Prostate gland (tissue), 2 donors: ENCODE measurements at regions not wholly inside any gene's neighbourhood (a gene's known extent, or its start where the extent isn't known, plus 50 kb on each side); places are given as distances from the start of the nearest gene placed in this dataset.

Source experiments
- DNase-seq: peaks from one replicate; pipeline ENCODE4 v3.0.0-alpha.2; 2019; ENCODE audit warnings: low spot score
- H3K27ac ChIP-seq, 2 donors: fragments of 200-600 bp; sonication (generic); 2 replicates each; pipeline ENCODE4 v1.5.1; 2017 to 2019
- H3K27me3 ChIP-seq: fragments of 200-600 bp; sonication (generic); replicated peaks from 2 replicates; pipeline ENCODE4 v1.5.1; 2019; ENCODE audit not compliant: insufficient read depth
- H3K36me3 ChIP-seq, 2 donors: fragments of 200-600 bp; sonication (generic); 1 replicate in 1 of 2; 2 replicates in 1 of 2; pipeline versions ENCODE4 v1.5.1 to v1.8.1; 2017 to 2019
- H3K4me1 ChIP-seq: fragments of 200-600 bp; sonication (generic); replicated peaks from 2 replicates; pipeline ENCODE4 v1.5.1; 2019
- H3K4me3 ChIP-seq, 2 donors: fragments of 200-600 bp; sonication (generic); 2 replicates each; pipeline ENCODE4 v1.5.1; 2017 to 2019
- H3K9me3 ChIP-seq: fragments of 200-600 bp; sonication (generic); 2 replicates; pipeline ENCODE4 v1.5.1; 2017
- CTCF ChIP-seq, 4 experiments: fragments of 200-600 bp in 2 of 4; fragments of 450-650 bp in 2 of 4; sonication (generic) in 2 of 4; IDR thresholded peaks; 1 replicate in 3 of 4; 2 replicates in 1 of 4; pipeline ENCODE4 v1.5.1; 2016 to 2019; ENCODE audit warnings: antibody characterized with exemption in 4 of 4, mild to moderate bottlenecking in 2 of 4, moderate library complexity in 2 of 4
- POLR2A ChIP-seq: fragments of 450-650 bp; IDR thresholded peaks from one replicate; pipeline ENCODE4 v1.6.1; 2016; ENCODE audit warnings: antibody characterized with exemption, mild to moderate bottlenecking
- POLR2AphosphoS5 ChIP-seq: sonication (generic); formaldehyde crosslinking; IDR thresholded peaks from one replicate; pipeline ENCODE4 v1.6.1; 2017; ENCODE audit warnings: antibody characterized with exemption
- WGBS: methylation state at CpG from one replicate; pipeline ENCODE4 v1.1.5; 2018; 5-methylcytosine and 5-hydroxymethylcytosine counted together
- intact Hi-C: fragments of 100-400 bp; cut with DNase I; formaldehyde crosslinking; loops from one replicate; pipeline ENCODE4 v1.14.2; 2022

- H3K9me3 ChIP-seq, result no peaks in the 10 kb centered on the region
- no peak for DNase-seq
- H3K4me1 ChIP-seq, result no peaks in the 10 kb centered on the region
- no peaks in the 10 kb centered on the region for H3K27me3 ChIP-seq
- WGBS, result 84% methylated on average over 6 of the region's 6 CpGs
- intact Hi-C loops, result loop anchor here (10.0 kb wide), 1 partner anchor 1213 kb away; no protein-coding TSS in a partner anchor
- no peak overlapping the region for H3K4me3 ChIP-seq
- no peaks in the 10 kb centered on the region for H3K36me3 ChIP-seq
- no peak overlapping the region for H3K27ac ChIP-seq
- TF ChIP-seq POLR2A, result no peak
- TF ChIP-seq CTCF (IDR thresholded peaks at IDR 0.05), result no peak
- TF ChIP-seq POLR2AphosphoS5, result no peak
Observed at GRCh38 chr16:66277311-66278070, 89.0 kb upstream of the CDH5 start.

- Histone ChIP-seq H3K9me3 (no peaks in the 10 kb centered on the region), H3K27ac (no peak overlapping the region), H3K4me1 (no peaks in the 10 kb centered on the region), H3K36me3 (no peaks in the 10 kb centered on the region), H3K4me3 (no peak overlapping the region), H3K27me3 (no peaks in the 10 kb centered on the region)
- 47% methylated on average over 6 of the region's 6 CpGs for WGBS
- TF ChIP-seq CTCF (IDR thresholded peaks at IDR 0.05) (peak in 3 of 4 experiments; percentile 41 to 50 (median 46)), POLR2AphosphoS5 (no peak)
- intact Hi-C loops, result loop anchor here (10.0 kb wide), 1 partner anchor 1211 kb away; no protein-coding TSS in a partner anchor
- no peak for DNase-seq
Observed at GRCh38 chr16:66275775-66276428, 90.6 kb upstream of the CDH5 start.

GRCh38 chr16:66274335-66275110 lies 92.0 kb upstream of the CDH5 start:
- DNase-seq, result no peak
- intact Hi-C loops, result loop anchor here (5.0 to 10.0 kb wide), 2 partner anchors 1152 to 1210 kb away; partner anchors contain the start of gene CDH11
- no peak overlapping the region for H3K4me3 ChIP-seq
- TF ChIP-seq POLR2A, result no peak
- TF ChIP-seq CTCF (IDR thresholded peaks at IDR 0.05), result peak in 2 of 4 experiments; percentile 11 to 32
- no peaks in the 10 kb centered on the region for H3K4me1 ChIP-seq
- H3K27me3 ChIP-seq, result no peaks in the 10 kb centered on the region
- 92% methylated on average over 9 of the region's 9 CpGs for WGBS
- H3K9me3 ChIP-seq, result no peaks in the 10 kb centered on the region
- no peak overlapping the region for H3K27ac ChIP-seq
- no peaks in the 10 kb centered on the region for H3K36me3 ChIP-seq

GRCh38 chr16:66273644-66274334 lies 92.7 kb upstream of the CDH5 start:
- Histone ChIP-seq H3K9me3 (no peaks in the 10 kb centered on the region), H3K27ac (no peak overlapping the region), H3K4me3 (no peak overlapping the region), H3K27me3 (no peaks in the 10 kb centered on the region), H3K36me3 (no peaks in the 10 kb centered on the region), H3K4me1 (no peaks in the 10 kb centered on the region)
- TF ChIP-seq POLR2A (no peak), POLR2AphosphoS5 (no peak), CTCF (IDR thresholded peaks at IDR 0.05) (no peak)
- WGBS, result 87% methylated on average over 8 of the region's 8 CpGs
- no peak for DNase-seq
- intact Hi-C loops, result loop anchor here (5.0 to 10.0 kb wide), 2 partner anchors 1151 to 1209 kb away; partner anchors contain the start of gene CDH11
